C4-2B (cell line): ENCODE measurements at regions not wholly inside any gene's neighbourhood (a gene's known extent, or its start where the extent isn't known, plus 50 kb on each side); places are given as distances from the start of the nearest gene placed in this dataset.

Experiments used
- ZFX ChIP-seq: fragments of 450-650 bp; IDR thresholded peaks from 2 replicates; pipeline ENCODE4 v1.6.1; 2017
- TF ChIP-seq, protein P1 (sequence below): fragments of 450-650 bp; conservative IDR thresholded peaks from 2 replicates; pipeline ENCODE4 v1.5.1; 2017; ENCODE audit warnings: mild to moderate bottlenecking

DNA sequence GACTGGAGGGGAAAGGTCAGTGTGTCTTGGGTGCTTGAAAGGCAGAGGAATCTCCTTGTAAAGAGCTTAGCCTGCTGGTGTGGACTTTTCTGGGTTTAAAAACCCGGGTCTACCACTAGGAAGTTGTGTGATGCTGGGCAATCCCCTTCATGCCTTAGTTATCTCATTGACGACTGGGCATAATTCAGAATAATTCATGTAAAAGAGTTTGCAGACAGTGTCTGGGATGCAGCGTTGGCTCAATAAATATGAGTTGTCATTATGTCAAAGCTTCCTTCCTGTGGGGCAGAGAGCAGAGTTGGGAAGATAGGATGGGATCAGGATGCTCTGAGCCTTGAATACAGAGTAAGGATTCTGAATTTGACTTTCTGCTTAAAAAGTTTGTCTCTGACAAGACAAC, 196.4 kb downstream of the ADRA2A start:
- TF ChIP-seq, protein P1, sequence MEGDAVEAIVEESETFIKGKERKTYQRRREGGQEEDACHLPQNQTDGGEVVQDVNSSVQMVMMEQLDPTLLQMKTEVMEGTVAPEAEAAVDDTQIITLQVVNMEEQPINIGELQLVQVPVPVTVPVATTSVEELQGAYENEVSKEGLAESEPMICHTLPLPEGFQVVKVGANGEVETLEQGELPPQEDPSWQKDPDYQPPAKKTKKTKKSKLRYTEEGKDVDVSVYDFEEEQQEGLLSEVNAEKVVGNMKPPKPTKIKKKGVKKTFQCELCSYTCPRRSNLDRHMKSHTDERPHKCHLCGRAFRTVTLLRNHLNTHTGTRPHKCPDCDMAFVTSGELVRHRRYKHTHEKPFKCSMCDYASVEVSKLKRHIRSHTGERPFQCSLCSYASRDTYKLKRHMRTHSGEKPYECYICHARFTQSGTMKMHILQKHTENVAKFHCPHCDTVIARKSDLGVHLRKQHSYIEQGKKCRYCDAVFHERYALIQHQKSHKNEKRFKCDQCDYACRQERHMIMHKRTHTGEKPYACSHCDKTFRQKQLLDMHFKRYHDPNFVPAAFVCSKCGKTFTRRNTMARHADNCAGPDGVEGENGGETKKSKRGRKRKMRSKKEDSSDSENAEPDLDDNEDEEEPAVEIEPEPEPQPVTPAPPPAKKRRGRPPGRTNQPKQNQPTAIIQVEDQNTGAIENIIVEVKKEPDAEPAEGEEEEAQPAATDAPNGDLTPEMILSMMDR, result no peak
- no peak for TF ChIP-seq ZFX
